GM19463 (cell line): ENCODE measurements at regions not wholly inside any gene's neighbourhood (a gene's known extent, or its start where the extent isn't known, plus 50 kb on each side); places are given as distances from the start of the nearest gene placed in this dataset.

Experiments
- ATAC-seq: cut with Tn5 transposase; IDR thresholded peaks from one replicate; pipeline ENCODE4 v1.9.1; 2021; ENCODE audit warnings: mild to moderate bottlenecking, moderate library complexity; ENCODE audit not compliant: unreplicated experiment

DNA sequence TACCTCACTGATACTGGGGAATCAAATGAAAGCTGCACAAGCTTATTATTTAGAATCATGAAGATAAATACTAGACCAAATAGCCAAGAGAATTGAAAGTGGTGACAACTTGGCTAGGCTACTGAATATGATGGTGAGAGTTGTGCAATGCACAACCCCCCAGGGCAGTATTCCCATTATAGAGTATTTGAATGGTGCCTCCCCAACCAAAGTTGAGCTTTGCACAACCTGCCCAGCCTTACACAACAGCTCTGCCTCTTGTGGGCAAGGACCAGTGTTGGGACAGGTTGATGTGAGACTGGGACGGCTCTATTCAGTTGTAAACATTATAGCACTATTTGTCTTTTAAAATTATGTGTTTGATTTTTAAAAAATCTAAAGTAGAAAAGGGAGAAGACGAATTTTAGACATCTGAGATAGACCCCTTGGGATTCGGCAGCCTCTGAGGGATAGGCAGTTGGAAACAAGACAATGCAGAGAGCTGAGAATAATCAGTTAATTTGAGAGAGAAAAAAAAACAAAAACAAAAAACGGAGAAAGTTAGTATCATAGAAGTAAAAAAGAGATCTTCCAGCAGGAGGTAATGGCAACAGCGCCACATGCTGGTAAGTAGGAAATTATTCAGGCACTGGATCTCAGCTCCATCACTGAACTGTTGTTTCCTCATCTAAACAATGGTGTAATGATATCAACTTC lies 91.0 kb upstream of the KCNA3 start:
- no peak for ATAC-seq

DNA sequence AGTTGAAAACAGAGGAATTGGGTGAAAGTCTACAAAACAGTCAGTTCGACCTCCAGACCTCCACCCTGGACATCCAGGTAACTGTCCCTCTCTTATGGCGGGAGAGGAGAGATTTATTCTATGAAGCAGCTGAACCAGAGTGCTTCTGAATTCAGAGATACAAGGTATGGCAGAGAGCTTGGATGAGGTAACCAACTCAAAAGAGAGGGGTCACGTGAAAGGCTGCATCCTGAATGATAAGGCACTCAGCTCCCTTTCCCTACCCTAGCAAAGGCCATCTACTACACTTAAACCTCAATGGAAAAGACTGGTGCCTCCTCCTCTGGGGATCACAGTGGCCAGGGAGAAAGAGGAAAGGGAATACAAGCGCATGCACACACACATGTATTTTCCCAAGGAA lies 88.4 kb upstream of the KCNA3 start:
- no peak for ATAC-seq

GRCh38 chr1:110760321-110760720 lies 85.6 kb upstream of the KCNA3 start:
- no peak for ATAC-seq

DNA sequence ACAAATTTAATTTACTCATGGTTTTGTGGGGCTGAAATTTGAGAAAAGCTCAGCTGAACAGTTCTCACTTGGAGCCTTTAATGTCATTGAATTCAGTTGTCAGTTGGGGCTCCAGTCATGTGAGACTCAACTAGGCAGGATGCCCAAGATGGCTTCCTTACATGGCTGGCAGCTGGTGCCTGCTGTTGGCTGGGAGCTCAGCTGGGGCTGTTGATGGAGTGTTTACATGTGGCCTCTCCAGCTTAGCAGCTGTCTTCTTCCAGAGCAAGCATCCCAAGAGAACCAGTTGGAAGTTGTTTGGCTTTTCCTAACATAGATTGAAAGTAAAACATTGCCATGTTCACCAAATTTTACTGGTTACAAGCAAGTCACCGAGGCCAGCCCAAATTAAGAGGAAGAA lies 81.8 kb upstream of the KCNA3 start:
- no peak for ATAC-seq

- ATAC-seq, result no peak
Measured at GRCh38 chr1:110752941-110753725, 78.4 kb upstream of the KCNA3 start.

- ATAC-seq, result no peak
Measured at GRCh38 chr1:110750562-110750961, 75.8 kb upstream of the KCNA3 start.

- no peak for ATAC-seq
Measured at GRCh38 chr1:110749960-110750359, 75.2 kb upstream of the KCNA3 start.

- no peak for ATAC-seq
Measured at GRCh38 chr1:110746644-110747259, 72.0 kb upstream of the KCNA3 start.

DNA sequence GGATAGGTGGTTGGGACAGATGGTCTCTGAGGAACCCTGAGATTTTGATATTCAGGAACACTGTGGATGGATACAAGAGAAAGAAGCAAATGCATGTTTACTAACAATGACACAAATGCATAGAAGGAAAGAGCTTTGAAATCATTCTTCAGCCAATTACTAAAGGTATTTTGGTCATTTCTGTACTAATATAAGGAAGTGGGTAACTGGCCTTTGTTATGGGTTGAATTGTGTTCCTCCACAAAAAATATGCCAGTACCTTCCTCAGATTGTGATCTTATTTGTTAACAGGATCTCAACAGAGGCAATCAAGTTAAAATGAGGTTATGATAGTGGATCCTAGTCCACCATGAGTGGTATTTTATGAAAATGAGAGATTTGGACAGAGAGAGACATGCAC lies 68.7 kb upstream of the KCNA3 start:
- ATAC-seq, result no peak

GRCh38 chr1:110736900-110737605 lies 62.3 kb upstream of the KCNA3 start:
- no peak for ATAC-seq

GRCh38 chr1:110734133-110734680 lies 59.5 kb upstream of the KCNA3 start:
- no peak for ATAC-seq

DNA sequence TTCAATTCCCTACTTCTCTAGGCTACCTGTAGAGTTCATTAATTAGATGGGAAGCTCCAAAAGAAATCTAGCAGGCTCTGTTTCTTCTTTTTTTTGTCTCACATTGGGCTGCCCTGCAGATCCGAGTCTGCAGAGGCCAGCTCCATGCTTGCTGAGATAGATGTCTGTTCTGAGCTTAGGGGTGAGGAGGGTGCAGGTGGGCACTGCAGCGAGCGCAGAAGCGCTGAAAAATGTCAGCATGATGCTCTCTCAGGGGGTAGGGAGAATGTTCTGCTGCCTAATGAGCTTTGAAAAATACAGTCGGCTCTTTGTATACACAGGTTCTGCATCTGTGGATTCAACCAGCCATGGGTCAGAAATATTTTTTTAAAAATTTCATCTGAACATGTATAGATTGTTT lies 56.8 kb upstream of the KCNA3 start:
- ATAC-seq, result no peak

GRCh38 chr1:110728388-110729001 lies 53.8 kb upstream of the KCNA3 start:
- no peak for ATAC-seq

GRCh38 chr1:110727246-110727645 lies 52.5 kb upstream of the KCNA3 start:
- ATAC-seq, result no peak

DNA sequence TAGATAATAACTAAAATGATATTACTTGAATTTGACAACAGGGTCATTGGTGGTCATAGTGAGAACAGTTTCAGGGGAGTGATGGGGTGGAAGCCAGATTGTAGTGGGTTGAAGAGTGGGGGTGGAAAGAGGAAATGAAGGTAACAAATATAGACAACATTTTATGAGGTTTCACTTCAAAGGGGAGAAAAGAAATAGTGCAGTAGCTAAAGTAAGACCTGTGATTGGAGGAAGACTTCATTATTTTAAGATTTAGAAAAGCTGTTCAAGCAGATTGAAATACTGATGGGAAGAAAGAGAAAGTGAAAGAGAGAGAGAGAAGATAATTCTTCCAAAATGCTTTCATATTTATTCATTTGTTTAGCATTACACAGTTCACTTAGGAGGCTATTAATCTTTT lies 52.0 kb upstream of the KCNA3 start:
- no peak for ATAC-seq
